Smooth muscle cell of the brain vasculature (primary cell): ENCODE measurements at regions not wholly inside any gene's neighbourhood (a gene's known extent, or its start where the extent isn't known, plus 50 kb on each side); places are given as distances from the start of the nearest gene placed in this dataset.
"Not testable (repeated sequence)": the region's sequence is repeated elsewhere in the genome, so short reads cannot be mapped to it uniquely, and the experiment has no call there.

Source experiments
- DNase-seq: peaks from one replicate; pipeline ENCODE4 v3.0.0-alpha.2; 2012; ENCODE audit warnings: low read depth, low spot score

DNA sequence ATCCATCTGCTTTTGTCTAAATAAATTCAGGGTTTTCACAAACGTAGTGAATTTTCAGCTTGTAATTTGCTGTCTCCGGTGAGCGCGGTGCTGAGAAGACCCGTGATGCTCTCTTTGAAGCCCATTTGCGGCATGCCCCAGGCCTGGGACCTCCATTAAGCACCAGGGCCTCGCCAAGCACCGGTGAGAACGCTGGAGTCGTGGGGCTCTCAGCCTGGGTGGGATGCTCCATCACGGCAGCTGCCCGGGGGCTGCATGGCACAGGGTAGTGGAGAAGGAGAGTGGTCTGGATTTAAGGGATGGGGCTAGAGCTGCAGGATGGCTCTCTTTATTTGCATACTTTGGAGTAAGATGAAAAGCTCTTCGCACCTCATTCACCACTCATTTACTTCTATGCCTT lies 248.7 kb downstream of the ABCC12 start:
- no peak for DNase-seq

DNA sequence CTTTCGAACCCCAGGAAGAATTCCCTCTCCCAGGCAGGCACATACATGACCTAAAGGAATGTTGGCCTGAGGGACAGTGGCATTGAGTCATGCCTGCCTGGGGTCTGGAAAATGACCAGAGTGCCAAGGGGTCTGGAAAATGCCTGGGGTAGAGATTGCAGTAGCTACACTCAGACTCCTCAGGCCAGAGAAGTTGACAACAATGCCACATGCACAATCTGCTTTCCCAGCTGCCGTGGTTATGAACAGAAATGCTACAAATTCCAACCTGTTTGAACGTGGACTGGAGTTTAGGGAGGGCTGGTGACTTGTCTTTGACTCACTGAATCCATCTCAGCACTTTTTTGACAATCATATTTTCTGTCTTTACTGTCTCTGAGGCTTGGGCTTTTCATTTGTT lies 250.0 kb downstream of the ABCC12 start:
- no peak for DNase-seq

DNA sequence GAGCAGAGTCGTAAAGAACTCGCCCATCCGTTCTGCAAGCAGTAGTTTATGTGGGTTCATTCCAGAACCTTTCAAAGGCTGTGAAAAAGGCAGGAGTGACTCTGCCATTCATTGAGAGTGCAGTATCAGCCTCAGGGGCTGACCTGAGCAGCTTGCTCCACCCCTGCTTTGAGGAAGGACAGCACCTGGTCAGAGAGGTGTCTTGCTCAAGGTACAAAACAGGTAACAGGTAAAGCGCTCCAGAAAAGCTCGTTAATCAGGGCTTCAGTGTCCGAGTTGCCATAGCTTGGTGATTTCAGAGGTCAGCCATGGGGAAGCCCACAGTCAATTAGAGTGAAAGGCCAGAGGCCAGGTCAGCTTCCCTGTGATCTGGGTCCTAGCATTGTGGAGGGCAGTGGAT lies 251.1 kb downstream of the ABCC12 start:
- no peak for DNase-seq

DNA sequence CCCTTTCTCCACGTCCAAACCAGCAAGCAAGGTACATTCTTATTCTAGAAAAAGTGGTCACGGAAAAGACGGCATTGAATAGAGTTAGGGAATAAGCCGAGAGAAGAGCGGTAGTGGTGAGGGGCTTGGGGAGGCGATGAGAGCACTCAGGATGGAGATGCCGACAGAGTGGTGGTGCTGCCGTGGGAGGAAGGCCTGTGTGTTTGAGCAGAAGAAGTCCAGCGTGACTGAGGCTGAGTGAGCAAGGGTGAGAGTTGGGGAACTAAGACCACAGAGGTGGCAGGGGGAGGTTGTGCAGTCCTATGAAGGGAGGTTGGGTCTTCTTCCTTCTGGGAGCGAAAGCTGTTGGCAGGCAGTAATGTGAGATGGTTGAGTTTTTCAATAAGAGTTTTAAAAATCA lies 252.3 kb downstream of the ABCC12 start:
- no peak for DNase-seq

DNA sequence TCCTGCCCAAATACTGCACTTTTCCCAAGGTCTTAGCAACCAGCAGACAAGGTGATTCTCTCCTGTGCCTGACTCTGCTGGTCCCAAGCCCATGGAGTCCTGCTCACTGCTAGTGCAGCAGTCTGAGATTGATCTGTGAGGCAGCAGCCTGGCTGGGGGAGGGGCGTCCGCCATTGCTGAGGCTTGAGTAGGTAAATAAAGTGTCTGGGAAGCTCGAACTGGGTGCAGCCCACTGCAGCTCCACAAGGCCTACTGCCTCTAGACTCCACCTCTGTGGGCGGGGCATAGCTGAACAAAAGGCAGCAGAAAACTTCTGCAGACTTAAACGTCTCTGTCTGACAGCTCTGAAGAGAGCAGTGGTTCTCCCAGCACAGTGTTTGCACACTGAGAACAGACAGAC lies 258.7 kb downstream of the ABCC12 start:
- not testable (repeated sequence) for DNase-seq

DNA sequence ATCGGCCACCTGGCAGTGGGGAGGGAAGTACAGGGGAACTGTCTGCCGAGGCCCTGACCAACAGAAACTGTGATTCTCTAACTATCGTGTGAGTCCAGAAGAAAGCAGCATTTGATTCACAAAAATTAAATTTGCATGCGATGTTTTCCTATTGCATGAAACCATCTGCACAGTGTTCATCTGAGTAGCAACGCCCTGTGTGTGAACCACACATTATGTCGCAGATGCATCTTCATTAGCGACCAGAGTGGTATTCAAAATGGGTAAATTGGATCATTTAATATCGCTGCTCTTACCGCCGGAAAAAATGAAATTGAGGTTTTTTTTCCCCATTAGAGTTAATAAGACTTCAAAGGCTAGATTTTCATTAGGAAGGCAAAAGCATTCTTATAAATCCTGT lies 260.6 kb downstream of the ABCC12 start:
- DNase-seq, result no peak

DNA sequence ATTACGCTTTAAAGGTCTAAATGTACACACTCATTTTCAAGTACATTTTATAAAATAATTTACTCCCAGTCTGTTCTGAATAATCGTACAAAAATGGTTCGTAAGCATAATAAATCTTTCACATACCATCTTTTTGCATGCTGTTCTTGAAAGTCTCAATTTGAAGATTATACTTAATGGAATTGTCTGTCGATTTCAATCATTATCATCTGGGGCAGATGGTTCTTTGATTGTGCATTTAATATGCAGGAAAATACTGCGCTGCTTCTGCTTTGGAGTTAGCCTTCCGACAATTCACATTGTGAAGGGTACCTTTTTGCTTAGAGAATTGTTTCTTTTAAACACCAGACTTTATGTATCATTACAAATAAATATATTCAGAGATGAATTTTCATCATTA lies 262.8 kb downstream of the ABCC12 start:
- no peak for DNase-seq

DNA sequence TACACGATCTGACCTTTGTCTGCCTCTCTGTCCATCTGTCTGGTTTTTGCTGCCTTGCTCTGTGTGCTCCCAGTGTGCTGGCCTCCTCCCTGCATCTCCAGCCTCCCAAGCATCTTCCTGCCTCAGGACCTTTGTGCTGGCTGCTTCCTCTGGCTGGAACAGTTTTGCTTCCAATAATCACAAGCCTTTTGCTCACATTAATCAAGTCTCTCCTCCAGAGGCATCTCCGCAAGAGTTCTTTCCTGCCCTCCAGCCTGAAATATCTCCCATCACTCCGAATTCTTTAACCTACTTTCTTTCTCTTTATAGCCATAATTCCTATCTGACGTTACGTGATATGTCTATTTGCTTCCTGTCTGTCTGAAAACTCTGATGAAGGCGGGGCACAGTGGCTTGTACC lies 267.1 kb downstream of the ABCC12 start:
- no peak for DNase-seq

DNA sequence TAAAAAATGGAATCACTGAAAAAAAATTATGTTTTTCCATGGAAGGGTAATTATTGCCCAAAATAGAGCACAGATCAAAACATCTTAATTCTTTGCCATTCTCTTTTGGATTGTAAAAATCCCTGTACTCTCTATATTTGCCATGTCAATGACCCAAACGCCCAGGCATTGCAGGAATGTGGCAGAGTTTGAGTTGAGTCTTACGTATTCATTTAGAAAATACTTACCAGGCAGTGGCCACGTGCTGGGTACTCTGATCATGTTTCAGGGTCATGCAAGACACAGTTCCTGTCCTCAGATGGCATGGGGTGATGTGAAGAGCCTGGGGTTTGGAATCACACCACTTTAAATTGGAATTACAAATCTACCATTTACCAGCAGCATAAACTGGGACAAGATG lies 267.7 kb downstream of the ABCC12 start:
- peak; percentile 20 for DNase-seq

DNA sequence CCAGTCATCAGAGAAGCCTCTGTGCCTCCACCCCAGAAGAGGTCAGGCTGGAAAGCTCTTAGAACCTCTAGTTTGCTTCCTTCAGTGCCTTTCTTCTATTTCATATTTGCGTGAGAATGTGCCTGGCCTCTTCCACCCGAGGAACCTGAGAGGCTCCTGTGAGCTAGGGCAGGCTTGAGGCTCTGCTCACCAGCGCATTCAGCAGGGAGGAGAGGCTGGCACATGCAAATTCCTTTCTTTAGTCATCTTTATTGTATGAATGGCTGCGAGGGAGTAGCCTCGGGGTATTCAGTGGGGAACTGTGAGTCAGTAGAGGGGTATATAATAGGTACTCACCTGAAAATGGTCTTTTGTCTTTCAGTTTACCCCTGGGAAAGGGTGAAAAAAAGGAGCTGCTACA lies 268.3 kb downstream of the ABCC12 start:
- DNase-seq, result no peak

DNA sequence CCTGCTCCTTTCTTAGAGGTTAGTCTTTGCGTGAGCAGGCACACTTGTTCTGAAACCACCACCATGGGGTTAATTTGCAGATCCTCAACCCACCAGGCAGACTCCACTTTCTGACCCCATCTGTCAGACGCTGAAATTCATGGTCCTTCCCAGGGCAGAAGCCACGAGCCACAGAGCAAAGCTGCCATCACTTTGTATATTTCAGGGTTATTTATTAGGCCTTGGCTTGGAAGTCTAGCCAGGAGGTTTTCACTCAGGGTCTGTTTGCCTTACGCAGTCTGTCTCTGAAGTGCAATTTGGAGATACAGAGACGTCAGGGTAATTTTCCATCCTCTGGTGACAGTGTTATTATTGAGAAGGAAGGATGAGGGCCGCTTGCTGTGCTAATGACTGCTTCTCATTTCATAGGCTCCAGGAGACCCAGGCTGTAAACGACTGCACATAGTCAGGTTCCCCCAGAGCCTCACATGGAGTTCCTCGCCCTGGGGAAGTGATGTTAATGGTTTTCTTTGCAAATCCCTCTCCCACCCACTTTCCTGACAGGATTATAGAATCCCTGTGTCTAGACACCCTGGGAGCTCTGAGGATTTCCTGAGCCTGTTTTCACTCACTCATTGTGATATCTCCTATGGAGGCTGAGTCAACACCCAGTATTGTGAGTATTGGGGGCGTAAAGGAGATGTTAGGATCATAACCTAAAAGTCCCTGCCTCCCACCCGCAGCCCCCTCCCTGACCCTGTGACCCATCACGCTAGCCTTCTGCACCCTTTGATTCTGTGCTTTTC lies 269.0 kb downstream of the ABCC12 start:
- no peak for DNase-seq

DNA sequence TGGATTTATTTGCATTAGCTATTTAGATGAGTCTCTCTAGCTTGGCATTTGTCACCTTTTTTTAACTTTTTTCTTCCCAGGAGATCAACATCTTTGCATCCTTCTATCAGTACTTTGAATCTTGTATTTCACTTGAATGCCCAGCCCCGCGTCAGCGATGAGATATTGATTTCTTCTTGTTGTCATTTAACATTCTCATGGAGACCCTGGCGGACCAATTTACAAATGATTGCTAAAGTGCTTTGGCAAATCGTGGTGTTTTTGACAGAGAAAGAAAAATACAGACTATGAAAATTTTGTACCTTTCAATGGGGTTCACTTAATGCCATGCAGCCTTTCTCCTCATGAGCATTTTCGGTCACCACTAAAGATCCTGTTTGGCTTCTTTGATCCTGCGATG lies 269.7 kb downstream of the ABCC12 start:
- DNase-seq, result no peak

DNA sequence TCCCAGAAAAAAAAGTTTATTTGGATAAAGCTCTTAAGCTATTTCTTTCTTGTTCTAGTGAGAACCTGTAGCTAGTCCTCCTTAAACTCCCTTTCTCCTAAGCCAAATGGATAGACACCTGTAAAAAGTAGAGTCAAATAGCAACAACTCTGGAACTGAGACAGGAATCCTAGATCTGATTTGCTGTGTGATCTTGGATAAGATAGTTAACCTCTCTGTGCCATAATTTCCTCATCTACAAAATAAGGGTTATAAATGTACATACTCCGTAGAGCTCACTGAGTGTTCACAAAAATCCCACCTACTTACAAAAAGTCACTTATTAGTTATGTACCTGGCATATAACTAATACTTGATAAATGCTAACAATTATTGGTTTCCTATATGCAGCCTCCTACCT lies 270.3 kb downstream of the ABCC12 start:
- DNase-seq, result no peak

DNA sequence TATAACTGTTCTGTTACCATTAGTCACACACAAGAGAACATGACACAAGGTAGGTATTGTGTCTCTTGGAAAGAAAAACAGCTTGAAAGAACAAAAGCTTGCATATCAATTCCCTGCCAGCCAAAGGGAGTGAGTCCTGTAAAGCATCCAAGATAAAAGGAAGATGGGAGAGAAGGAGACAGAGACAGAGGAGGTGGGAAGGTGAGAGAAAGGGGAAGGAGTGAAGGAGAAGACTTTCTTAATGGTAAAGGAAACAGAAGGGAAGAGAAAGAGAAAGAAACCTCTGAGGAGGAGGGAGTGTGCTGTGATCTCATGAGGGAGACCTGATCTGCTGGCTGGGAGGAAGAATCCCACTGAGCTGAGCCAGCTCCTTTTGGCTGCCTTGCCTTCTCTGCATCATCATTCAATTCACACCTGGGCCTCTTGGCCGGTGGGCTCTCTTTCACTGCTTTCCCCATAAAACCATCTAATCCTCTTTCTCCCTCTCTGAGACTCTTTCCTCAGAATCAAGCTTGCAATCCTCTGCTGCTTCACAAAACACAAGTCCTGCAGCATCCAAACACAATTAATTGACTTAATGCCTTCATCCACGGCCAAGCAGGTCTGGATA lies 271.6 kb downstream of the ABCC12 start:
- no peak for DNase-seq

DNA sequence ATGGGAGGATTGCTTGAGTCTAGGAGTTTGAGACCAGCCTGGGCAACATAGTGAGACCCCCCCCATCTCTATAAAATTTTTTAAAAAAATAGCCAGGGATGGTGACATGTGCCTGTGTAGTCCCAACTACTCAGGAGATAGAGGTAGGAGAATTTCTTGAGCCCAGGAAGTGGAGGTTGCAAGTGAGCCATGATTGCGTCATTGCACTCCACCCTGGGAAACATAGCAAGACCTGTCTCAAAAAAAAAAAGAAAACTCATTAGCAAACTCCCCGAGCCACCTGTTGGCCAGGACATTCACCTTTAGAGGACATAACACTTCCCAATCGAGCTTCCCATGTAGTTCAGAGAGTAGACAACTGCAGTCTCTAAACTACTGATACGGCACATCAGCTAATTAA lies 274.2 kb downstream of the ABCC12 start:
- DNase-seq, result no peak

DNA sequence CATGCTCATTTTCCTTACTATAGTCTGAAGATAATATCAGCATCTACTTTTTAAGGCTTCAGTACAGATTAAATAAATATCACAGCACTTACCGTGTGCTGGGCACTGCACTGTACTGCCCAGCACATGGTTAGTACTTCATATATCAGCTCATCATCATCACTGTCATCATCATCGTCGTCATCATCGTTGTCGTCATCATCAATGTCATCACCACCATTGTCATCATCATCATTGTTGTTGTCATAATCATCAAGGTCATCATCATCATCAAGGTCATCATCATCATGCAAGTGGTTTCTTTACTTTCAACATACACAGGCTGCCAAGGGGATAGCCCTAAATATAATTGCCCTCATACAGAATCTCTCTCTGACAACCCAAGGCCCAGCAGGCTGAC lies 275.1 kb downstream of the ABCC12 start:
- no peak for DNase-seq

DNA sequence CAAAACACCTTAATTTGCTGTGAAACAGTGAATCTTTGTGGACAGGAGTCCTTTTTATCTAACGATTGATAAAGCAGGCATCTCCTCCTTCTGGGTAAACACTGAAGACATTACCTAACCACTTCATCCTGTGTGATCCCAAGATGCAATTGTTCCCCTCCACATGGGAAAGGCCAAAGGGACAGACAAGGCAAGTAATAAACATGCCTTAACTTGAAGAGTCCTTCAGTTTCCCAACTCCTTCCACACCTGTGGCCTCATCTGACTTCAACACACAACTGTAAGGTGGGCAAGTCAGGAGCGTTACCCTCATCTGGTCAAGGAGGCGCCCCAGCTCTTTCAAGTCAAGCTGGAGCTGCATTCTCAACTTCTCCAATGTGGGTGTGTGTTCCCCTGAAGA lies 278.6 kb downstream of the ABCC12 start:
- DNase-seq, result no peak

DNA sequence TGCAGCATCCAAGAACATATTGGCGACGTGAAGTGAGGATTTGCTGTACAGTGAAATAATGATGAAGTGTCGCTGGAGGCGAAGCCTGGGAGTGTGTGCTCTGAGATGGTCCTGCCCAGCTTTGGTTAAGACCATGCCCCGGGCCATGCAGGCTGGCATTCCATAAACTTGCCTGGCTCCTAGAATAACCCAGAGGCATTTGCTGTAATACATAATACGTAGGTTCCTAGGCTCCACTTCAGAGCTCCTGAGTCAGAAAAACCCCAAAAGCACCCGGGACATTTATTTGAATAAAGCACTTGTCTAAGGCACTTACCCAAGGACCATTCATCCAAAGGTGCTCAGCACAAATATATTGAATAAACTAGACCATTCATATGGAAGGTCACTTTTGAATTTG lies 279.3 kb downstream of the ABCC12 start:
- no peak for DNase-seq

DNA sequence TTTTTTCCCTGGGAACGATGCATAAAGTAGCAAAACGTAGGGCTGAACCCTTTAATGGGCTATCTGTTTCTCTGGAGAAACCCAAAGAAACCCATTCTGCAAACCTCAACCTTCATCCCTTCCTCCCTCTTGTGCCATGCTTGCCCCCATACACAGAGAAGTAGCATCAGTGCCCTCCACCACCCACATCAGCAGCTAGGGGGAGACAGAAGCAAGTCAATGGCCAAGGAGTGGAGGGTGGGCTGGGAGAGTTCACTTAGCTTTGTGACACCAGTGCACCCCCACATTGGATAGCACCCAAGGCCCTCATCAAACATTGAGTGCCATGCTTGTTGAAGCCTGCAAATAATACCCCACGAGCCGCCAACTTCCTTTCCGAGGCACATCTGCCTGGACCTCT lies 282.4 kb downstream of the ABCC12 start:
- DNase-seq, result no peak

DNA sequence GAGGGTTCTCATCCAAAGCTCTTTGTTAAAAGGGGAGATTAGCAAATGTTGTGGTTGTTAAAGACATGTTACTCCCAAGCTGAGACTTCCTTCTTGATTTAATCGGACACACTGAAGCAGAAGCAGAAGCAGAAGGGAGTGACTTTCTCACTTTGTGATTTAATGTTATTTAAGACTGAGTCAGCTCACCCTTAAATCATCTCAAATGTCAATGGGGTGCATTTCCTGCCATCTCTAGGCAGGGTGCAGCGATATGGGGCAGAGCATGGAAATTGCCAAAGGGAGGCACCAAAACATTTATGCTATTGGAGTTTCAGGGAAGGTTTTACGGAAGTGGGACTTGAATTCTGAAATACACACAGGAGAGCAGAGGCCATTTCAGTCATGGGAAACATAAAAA lies 283.6 kb downstream of the ABCC12 start:
- DNase-seq, result no peak

DNA sequence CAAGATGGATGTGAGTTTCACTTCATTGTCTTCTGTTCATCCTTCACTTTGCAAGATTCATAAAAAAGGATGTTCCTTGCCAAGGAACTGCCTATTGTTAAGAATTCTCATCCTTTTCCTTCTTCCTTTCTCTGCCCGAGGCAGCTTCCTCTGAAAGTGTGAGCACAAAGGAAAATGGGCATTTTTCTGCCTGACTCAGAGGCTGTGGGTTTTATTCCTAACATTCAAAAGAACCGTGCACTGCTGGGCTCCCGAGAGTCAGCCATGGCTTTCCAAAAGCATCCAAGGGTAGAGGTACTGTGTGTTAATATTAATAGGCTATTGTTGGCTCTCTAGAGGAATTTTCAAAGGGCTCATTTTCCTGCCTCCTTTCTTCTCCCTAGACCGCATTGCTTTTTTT lies 289.4 kb downstream of the ABCC12 start:
- DNase-seq, result no peak

DNA sequence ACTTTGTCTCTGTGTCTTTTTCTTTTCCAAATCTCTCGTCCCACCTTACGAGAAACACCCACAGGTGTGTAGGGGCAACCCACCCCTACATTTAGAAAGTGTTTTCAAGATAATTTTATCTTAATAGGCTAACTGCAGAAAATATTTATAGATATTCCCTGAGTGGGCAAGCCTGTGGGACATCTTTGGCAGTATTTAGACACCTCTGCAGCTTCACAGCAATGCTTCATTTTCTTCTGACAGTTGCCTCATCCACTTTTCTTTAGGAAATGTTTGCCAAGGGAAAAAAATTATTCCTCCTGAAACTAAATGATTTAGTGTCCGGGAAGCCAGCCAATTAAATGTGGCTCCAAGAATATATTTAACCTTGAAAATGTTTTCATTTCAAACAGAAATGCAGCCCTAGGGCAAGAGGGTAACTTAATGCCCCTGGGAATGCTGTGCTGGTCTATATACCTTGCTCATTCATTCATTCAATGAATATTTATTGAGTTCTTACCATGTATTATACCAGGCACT lies 290.4 kb downstream of the ABCC12 start:
- no peak for DNase-seq

DNA sequence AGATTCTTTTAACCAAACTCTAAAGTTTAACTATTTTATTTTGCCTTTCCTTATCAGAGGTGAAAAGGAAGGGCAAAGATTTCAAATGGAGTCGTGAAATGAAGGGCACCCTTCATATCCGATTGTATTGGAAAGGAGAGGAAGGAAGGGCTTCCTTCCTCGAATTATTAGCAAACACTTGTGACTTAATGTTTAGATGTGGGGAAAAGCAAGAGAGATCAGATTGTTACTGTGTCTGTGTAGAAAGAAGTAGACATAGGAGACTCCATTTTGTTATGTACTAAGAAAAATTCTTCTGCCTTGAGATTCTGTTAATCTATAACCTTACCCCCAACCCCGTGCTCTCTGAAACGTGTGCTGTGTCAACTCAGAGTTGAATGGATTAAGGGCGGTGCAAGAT lies 291.5 kb downstream of the ABCC12 start:
- DNase-seq, result not testable (repeated sequence)
